IMR-90 (cell line): ENCODE measurements at regions not wholly inside any gene's neighbourhood (a gene's known extent, or its start where the extent isn't known, plus 50 kb on each side); places are given as distances from the start of the nearest gene placed in this dataset.

Source experiments
- ATAC-seq: fragments of 200-7000 bp; cut with Tn5 transposase; 2 replicates; pipeline ENCODE4 v1.9.1; 2020; ENCODE audit warnings: low read depth, mild to moderate bottlenecking, moderate library complexity
- BruUV-seq: library from RNA; stranded (reverse); fragments of 400-500 nt; replicated peaks from 2 replicates; lab custom pipeline; 2021; lab: Mats Ljungman, UMichigan
- CTCF ChIA-PET: fragments of 300-600 bp; formaldehyde crosslinking; extraction: SDS; loops from one replicate; lab custom pipeline; 2021; ENCODE audit warnings: antibody characterized with exemption; lab: Yijun Ruan, JAX
- POLR2A ChIA-PET: fragments of 300-600 bp; sonication (Branson Sonifier 250); formaldehyde crosslinking; loops from one replicate; lab custom pipeline; 2022; ENCODE audit warnings: antibody characterized with exemption; ENCODE audit not compliant: unreplicated experiment; lab: Charles Lee
- DNase-seq: peaks from one replicate; pipeline ENCODE4 v3.0.0; 2013
- H2AFZ ChIP-seq: replicated peaks from 2 replicates; pipeline ENCODE3; 2013; ENCODE audit warnings: low read length, mild to moderate bottlenecking; ENCODE audit not compliant: poor library complexity
- H2AK5ac ChIP-seq: 2 replicates; pipeline ENCODE4 v1.6.1; 2013; ENCODE audit warnings: low read depth, low read length, inconsistent platforms
- H2AK9ac ChIP-seq: replicated peaks from 2 replicates; pipeline ENCODE3; 2013; ENCODE audit warnings: mild to moderate bottlenecking, low read depth, low read length, moderate library complexity; ENCODE audit not compliant: poor library complexity
- H2BK120ac ChIP-seq: 2 replicates; pipeline ENCODE4 v1.6.1; 2013; ENCODE audit warnings: low read depth, low read length, inconsistent platforms
- H2BK15ac ChIP-seq: 3 replicates; pipeline ENCODE4 v1.6.1; 2013; ENCODE audit warnings: low read depth, low read length, inconsistent platforms
- H2BK20ac ChIP-seq: 2 replicates; pipeline ENCODE4 v1.6.1; 2013; ENCODE audit warnings: low read depth, mild to moderate bottlenecking, inconsistent platforms, low read length, moderate library complexity
- H2BK5ac ChIP-seq: 2 replicates; pipeline ENCODE4 v1.6.1; 2013; ENCODE audit warnings: mild to moderate bottlenecking, low read depth, low read length, inconsistent platforms; ENCODE audit not compliant: poor library complexity, severe bottlenecking
- H3K14ac ChIP-seq: replicated peaks from 2 replicates; pipeline ENCODE4 v1.6.1; 2013; ENCODE audit warnings: low read depth, low read length, inconsistent platforms
- H3K18ac ChIP-seq: 2 replicates; pipeline ENCODE4 v1.6.1; 2013; ENCODE audit warnings: low read depth, low read length, control low read depth
- H3K23ac ChIP-seq: 2 replicates; pipeline ENCODE4 v1.6.1; 2013; ENCODE audit warnings: low read depth, low read length, inconsistent platforms
- H3K27ac ChIP-seq: 2 replicates; pipeline ENCODE4 v1.5.1; 2013; ENCODE audit warnings: mild to moderate bottlenecking, control low read depth, low read length; ENCODE audit not compliant: insufficient read depth
- H3K27me3 ChIP-seq: 2 replicates; pipeline ENCODE4 v1.6.1; 2013; ENCODE audit warnings: low read length; ENCODE audit not compliant: control insufficient read depth, insufficient read depth
- H3K36me3 ChIP-seq: 2 replicates; pipeline ENCODE4 v1.6.1; 2013; ENCODE audit warnings: low read length, mixed read lengths; ENCODE audit not compliant: control insufficient read depth, insufficient read depth
- H3K4ac ChIP-seq: 2 replicates; pipeline ENCODE4 v1.6.1; 2013; ENCODE audit warnings: low read depth, low read length, inconsistent platforms
- H3K4me1 ChIP-seq: 2 replicates; pipeline ENCODE4 v1.6.1; 2013; ENCODE audit warnings: low read length, mixed read lengths; ENCODE audit not compliant: control insufficient read depth, insufficient read depth
- H3K4me2 ChIP-seq: 2 replicates; pipeline ENCODE4 v1.6.1; 2013; ENCODE audit warnings: low read depth, mild to moderate bottlenecking, control low read depth, low read length, moderate library complexity
- H3K4me3 ChIP-seq: 2 replicates; pipeline ENCODE4 v1.5.1; 2013; ENCODE audit warnings: low read depth, mild to moderate bottlenecking, control low read depth, low read length, moderate library complexity; ENCODE audit not compliant: insufficient read depth
- H3K56ac ChIP-seq: 2 replicates; pipeline ENCODE4 v1.6.1; 2013; ENCODE audit warnings: low read length, inconsistent platforms; ENCODE audit not compliant: insufficient read depth; ENCODE audit errors: extremely low read depth
- H3K79me1 ChIP-seq, 2 experiments: 2 replicates each; pipeline ENCODE4 v1.6.1; 2013; ENCODE audit warnings: low read length in 2 of 2, inconsistent platforms in 1 of 2, low read depth in 1 of 2
- H3K9ac ChIP-seq: 2 replicates; pipeline ENCODE4 v1.6.1; 2013; ENCODE audit warnings: low read depth, low read length, control low read depth
- H3K9me1 ChIP-seq: 2 replicates; pipeline ENCODE4 v1.6.1; 2013; ENCODE audit warnings: low read length, inconsistent platforms; ENCODE audit not compliant: insufficient read depth
- H3K9me3 ChIP-seq: 2 replicates; pipeline ENCODE4 v1.6.1; 2013; ENCODE audit warnings: low read length; ENCODE audit not compliant: control insufficient read depth, insufficient read depth
- H4K20me1 ChIP-seq: 2 replicates; pipeline ENCODE4 v1.6.1; 2013; ENCODE audit warnings: low read length, inconsistent platforms; ENCODE audit not compliant: insufficient read depth
- H4K5ac ChIP-seq: 2 replicates; pipeline ENCODE4 v1.6.1; 2013; ENCODE audit warnings: mild to moderate bottlenecking, low read depth, low read length, control low read depth
- H4K8ac ChIP-seq, 2 experiments: 2 replicates each; pipeline ENCODE4 v1.6.1; 2013; ENCODE audit warnings: low read depth in 2 of 2, low read length in 2 of 2, control low read depth in 1 of 2, inconsistent platforms in 1 of 2
- H4K91ac ChIP-seq: 2 replicates; pipeline ENCODE4 v1.6.1; 2013; ENCODE audit warnings: low read depth, low read length, inconsistent platforms; ENCODE audit not compliant: insufficient read depth
- BHLHE40 ChIP-seq: fragments of 150-350 bp; IDR thresholded peaks from 2 replicates; pipeline ENCODE4 v1.6.1; 2016; ENCODE audit warnings: mild to moderate bottlenecking, low read depth, low read length
- CEBPB ChIP-seq: IDR thresholded peaks from 2 replicates; pipeline ENCODE4 v1.6.1; 2012; ENCODE audit warnings: low read depth, low read length, improper control_type of control experiment
- CHD1 ChIP-seq: IDR thresholded peaks from 2 replicates; pipeline ENCODE4 v1.6.1; 2012; ENCODE audit warnings: low read depth, low read length, improper control_type of control experiment
- CTCF ChIP-seq: conservative IDR thresholded peaks from 2 replicates; pipeline ENCODE4 v1.5.1; 2012; ENCODE audit warnings: mild to moderate bottlenecking, low read depth, low read length, improper control_type of control experiment
- ELK1 ChIP-seq: fragments of 150-350 bp; IDR thresholded peaks from 2 replicates; pipeline ENCODE4 v1.6.1; 2016; ENCODE audit warnings: low read depth, mild to moderate bottlenecking, low read length, moderate library complexity, borderline replicate concordance
- FOS ChIP-seq: fragments of 150-350 bp; IDR thresholded peaks from 2 replicates; pipeline ENCODE4 v1.6.1; 2016; ENCODE audit warnings: low read depth, low read length
- MAFK ChIP-seq: IDR thresholded peaks from 2 replicates; pipeline ENCODE4 v1.6.1; 2012; ENCODE audit warnings: low read depth, low read length, improper control_type of control experiment
- MAZ ChIP-seq: IDR thresholded peaks from 2 replicates; pipeline ENCODE4 v1.6.1; 2012; ENCODE audit warnings: low read depth, mild to moderate bottlenecking, low read length, improper control_type of control experiment, moderate library complexity, borderline replicate concordance
- MXI1 ChIP-seq: IDR thresholded peaks from 2 replicates; pipeline ENCODE4 v1.6.1; 2012; ENCODE audit warnings: low read depth, mild to moderate bottlenecking, low read length, moderate library complexity, borderline replicate concordance
- NFE2L2 ChIP-seq: fragments of 150-350 bp; IDR thresholded peaks from 2 replicates; pipeline ENCODE4 v1.6.1; 2016; ENCODE audit warnings: low read depth, mild to moderate bottlenecking, low read length
- POLR2A ChIP-seq: IDR thresholded peaks from 2 replicates; pipeline ENCODE4 v1.6.1; 2012; ENCODE audit warnings: mild to moderate bottlenecking, low read depth, low read length
- RAD21 ChIP-seq: IDR thresholded peaks from 2 replicates; pipeline ENCODE4 v1.6.1; 2012; ENCODE audit warnings: low read length, improper control_type of control experiment
- RCOR1 ChIP-seq: IDR thresholded peaks from 2 replicates; pipeline ENCODE4 v1.6.1; 2012; ENCODE audit warnings: mild to moderate bottlenecking, low read length, improper control_type of control experiment; ENCODE audit not compliant: insufficient replicate concordance
- RFX5 ChIP-seq: IDR thresholded peaks from 2 replicates; pipeline ENCODE4 v1.8.0; 2012; ENCODE audit warnings: low read depth, mild to moderate bottlenecking, low read length, moderate library complexity
- SMC3 ChIP-seq: fragments of 150-350 bp; IDR thresholded peaks from 2 replicates; pipeline ENCODE4 v1.6.1; 2016; ENCODE audit warnings: low read depth, mild to moderate bottlenecking, antibody characterized with exemption, low read length, moderate library complexity
- USF2 ChIP-seq: fragments of 150-350 bp; IDR thresholded peaks from 2 replicates; pipeline ENCODE4 v1.6.1; 2017; ENCODE audit warnings: mild to moderate bottlenecking, antibody characterized with exemption, low read length, low read depth
- WGBS, 2 experiments: methylation state at CpG; one replicate each; pipeline versions ENCODE4 v1.1.5 to v1.1.7; 2013; ENCODE audit warnings: missing lambda C conversion rate in 2 of 2; ENCODE audit not compliant: insufficient read length in 1 of 2; ENCODE audit errors: extremely low coverage in 2 of 2; 5-methylcytosine and 5-hydroxymethylcytosine counted together
- dilution Hi-C: fragments of 300-500 bp; cut with HindIII; formaldehyde crosslinking; loops from one replicate; pipeline ENCODE4 v1.14.3; 2018; ENCODE audit warnings: low sequenced_read_pairs; ENCODE audit not compliant: unreplicated experiment
- in situ Hi-C: fragments of 300-500 bp; cut with MboI; formaldehyde crosslinking; loops from 3 replicates; pipeline ENCODE4 v1.14.3; 2019; ENCODE audit warnings: low sequenced_read_pairs, inconsistent platforms, mixed read lengths
- intact Hi-C: fragments of 100-400 bp; cut with micrococcal nuclease; formaldehyde crosslinking; loops from 2 replicates; pipeline ENCODE4 v1.10.0; 2022

GRCh38 chr1:59230622-59231021 lies 66.3 kb upstream of the FGGY start:
- Histone ChIP-seq H4K5ac (no peak overlapping the region), H3K56ac (no peak overlapping the region), H2AFZ (no peak overlapping the region), H4K91ac (no peak overlapping the region), H3K36me3 (no peaks in the 10 kb centered on the region), H2AK9ac (no peak overlapping the region), H3K4me3 (no peak overlapping the region), H3K27ac (no peak overlapping the region), H4K8ac (no peak overlapping the region), H2BK5ac (no peak overlapping the region), H4K20me1 (no peaks in the 10 kb centered on the region), H3K9ac (no peak overlapping the region), H2BK15ac (no peak overlapping the region), H2AK5ac (no peak overlapping the region), H3K23ac (no peak overlapping the region), H3K79me1 (no peaks in the 10 kb centered on the region), H2BK120ac (no peak overlapping the region), H3K9me1 (no peaks in the 10 kb centered on the region), H3K18ac (no peak overlapping the region), H2BK20ac (no peak overlapping the region), H3K14ac (no peak overlapping the region), H3K4me1 (peaks cover 6% of the 10 kb centered on the region; the same call in 1 of the 2 replicates), H3K4me2 (no peak overlapping the region), H3K9me3 (no peaks in the 10 kb centered on the region), H3K27me3 (no peaks in the 10 kb centered on the region), H3K4ac (no peak overlapping the region)
- BruUV-seq: no TSS peak
- intact Hi-C loops (no loop called here), dilution Hi-C loops (no loop called here), in situ Hi-C loops (no loop called here)
- ChIA-PET POLR2A (no interaction called here), CTCF (no interaction called here)
- DNase-seq (no peak), ATAC-seq (no peak)
- TF ChIP-seq SMC3 (no peak), NFE2L2 (no peak), USF2 (no peak), CTCF (no peak), MXI1 (no peak), MAFK (no peak), BHLHE40 (no peak), ELK1 (no peak), CEBPB (no peak), POLR2A (no peak), CHD1 (no peak), RCOR1 (no peak), RAD21 (no peak), FOS (no peak), RFX5 (no peak), MAZ (no peak)
- no CpG with 5 or more reads among the region's 2 CpGs for WGBS, 2 experiments
